WERI-Rb-1 (cell line): ENCODE measurements at regions not wholly inside any gene's neighbourhood (a gene's known extent, or its start where the extent isn't known, plus 50 kb on each side); places are given as distances from the start of the nearest gene placed in this dataset.

Experiments used
- DNase-seq: peaks from one replicate; pipeline ENCODE4 v3.0.0-alpha.2; 2020
- H3K27ac ChIP-seq: fragments of 250-450 bp; sonication (Bioruptor Pico); 2 replicates; pipeline ENCODE4 v1.5.1; 2020; ENCODE audit warnings: mild to moderate bottlenecking, moderate library complexity
- H3K27me3 ChIP-seq: fragments of 250-450 bp; sonication (Bioruptor Pico); 2 replicates; pipeline ENCODE4 v1.5.1; 2021; ENCODE audit warnings: mild to moderate bottlenecking, low read depth, moderate library complexity; ENCODE audit not compliant: insufficient read depth, severe bottlenecking
- H3K36me3 ChIP-seq: fragments of 250-450 bp; sonication (Bioruptor Pico); 2 replicates; pipeline ENCODE4 v1.5.1; 2020; ENCODE audit warnings: mild to moderate bottlenecking, moderate library complexity
- H3K4me3 ChIP-seq: 2 replicates; pipeline ENCODE4 v1.5.1; 2011; ENCODE audit warnings: low read depth, mild to moderate bottlenecking, control low read depth, low read length
- H3K9me3 ChIP-seq: fragments of 250-450 bp; sonication (Bioruptor Pico); 2 replicates; pipeline ENCODE4 v1.5.1; 2021; ENCODE audit warnings: mild to moderate bottlenecking, moderate library complexity; ENCODE audit not compliant: severe bottlenecking
- CTCF ChIP-seq: IDR thresholded peaks from 2 replicates; pipeline ENCODE4 v1.5.1; 2011; ENCODE audit warnings: low read depth, mild to moderate bottlenecking, control low read depth, inconsistent platforms, low read length

GRCh38 chr1:163781146-163781545, 459.4 kb downstream of the NUF2 start:
- no peak overlapping the region for H3K4me3 ChIP-seq
- H3K27ac ChIP-seq: no peak overlapping the region
- H3K36me3 ChIP-seq: no peaks in the 10 kb centered on the region
- DNase-seq: no peak
- TF ChIP-seq CTCF: no peak
- H3K27me3 ChIP-seq: no peaks in the 10 kb centered on the region
- peaks cover 16% of the 10 kb centered on the region for H3K9me3 ChIP-seq

- no peak for DNase-seq
- no peaks in the 10 kb centered on the region for H3K27me3 ChIP-seq
- H3K9me3 ChIP-seq: peaks cover 4% of the 10 kb centered on the region
- no peaks in the 10 kb centered on the region for H3K36me3 ChIP-seq
- H3K27ac ChIP-seq: no peak overlapping the region
- TF ChIP-seq CTCF: no peak
- H3K4me3 ChIP-seq: no peak overlapping the region
These were observed 464.2 kb downstream of the NUF2 start for GRCh38 chr1:163785868-163786405.

- DNase-seq: no peak
- H3K27me3 ChIP-seq: no peaks in the 10 kb centered on the region
These were observed 468.2 kb downstream of the NUF2 start for GRCh38 chr1:163789911-163790310.

GRCh38 chr1:163794551-163794950, 472.8 kb downstream of the NUF2 start:
- Histone ChIP-seq H3K27ac (no peak overlapping the region), H3K4me3 (no peak overlapping the region), H3K36me3 (no peaks in the 10 kb centered on the region), H3K27me3 (no peaks in the 10 kb centered on the region), H3K9me3 (peaks cover 10% of the 10 kb centered on the region)
- DNase-seq: no peak
- TF ChIP-seq CTCF: no peak

More at GRCh38 chr1:163789911-163790310, 468.2 kb downstream of the NUF2 start:
- no peak overlapping the region for H3K27ac ChIP-seq
- H3K4me3 ChIP-seq: no peak overlapping the region
- H3K36me3 ChIP-seq: no peaks in the 10 kb centered on the region
- peaks cover 10% of the 10 kb centered on the region for H3K9me3 ChIP-seq
- no peak for TF ChIP-seq CTCF

GRCh38 chr1:163796394-163796821, 474.7 kb downstream of the NUF2 start:
- H3K9me3 ChIP-seq: peaks cover 10% of the 10 kb centered on the region
- H3K27ac ChIP-seq: no peak overlapping the region
- no peaks in the 10 kb centered on the region for H3K27me3 ChIP-seq
- TF ChIP-seq CTCF: no peak
- DNase-seq: no peak
- no peaks in the 10 kb centered on the region for H3K36me3 ChIP-seq
- H3K4me3 ChIP-seq: no peak overlapping the region

- H3K4me3 ChIP-seq: no peak overlapping the region
- no peak for DNase-seq
- H3K27me3 ChIP-seq: no peaks in the 10 kb centered on the region
- no peak for TF ChIP-seq CTCF
- no peaks in the 10 kb centered on the region for H3K36me3 ChIP-seq
- no peak overlapping the region for H3K27ac ChIP-seq
- peaks cover 2% of the 10 kb centered on the region for H3K9me3 ChIP-seq
These were observed 476.1 kb downstream of the NUF2 start for GRCh38 chr1:163797816-163798215.
